Pancreas (tissue), 10 donors: ENCODE measurements at regions not wholly inside any gene's neighbourhood (a gene's known extent, or its start where the extent isn't known, plus 50 kb on each side); places are given as distances from the start of the nearest gene placed in this dataset.
A peak's percentile ranks its signal among the peaks of the same experiment; 100 is the strongest.

Source experiments
- ATAC-seq, 4 donors: fragments of 200-7000 bp; cut with Tn5 transposase; one replicate each; pipeline versions ENCODE4 v1.8.0 to v1.9.1; 2020; ENCODE audit warnings: mild to moderate bottlenecking in 4 of 4, moderate library complexity in 4 of 4
- DNase-seq, 6 donors: peaks; one replicate each; pipeline ENCODE4 v3.0.0-alpha.2; 2020
- FAIRE-seq: peaks from 2 replicates; lab custom pipeline; 2012; peaks lifted over from hg19 to GRCh38; lab: Jason Lieb, UNC
- H3K27ac ChIP-seq, 4 donors: fragments of 200-600 bp; sonication (generic); 1 replicate in 3 of 4; 2 replicates in 1 of 4; pipeline versions ENCODE4 v1.5.0 to v1.8.0; 2020
- H3K27me3 ChIP-seq, 4 donors: fragments of 200-600 bp; one replicate each; pipeline ENCODE4 v1.8.0; 2021
- H3K36me3 ChIP-seq, 3 donors: fragments of 200-600 bp; sonication (generic) in 1 of 3; one replicate each; pipeline versions ENCODE4 v1.5.0 to v1.8.0; 2020 to 2021
- H3K4me1 ChIP-seq, 3 donors: fragments of 200-600 bp; one replicate each; pipeline ENCODE4 v1.8.0; 2021
- H3K4me3 ChIP-seq, 4 donors: fragments of 200-600 bp; sonication (generic) in 2 of 4; one replicate each; pipeline versions ENCODE4 v1.5.0 to v1.8.0; 2020 to 2021
- H3K9me3 ChIP-seq, 4 donors: fragments of 200-600 bp; one replicate each; pipeline ENCODE4 v1.8.0; 2021
- WGBS, 2 donors: extraction: QIAGEN DNeasy Blood & Tissue Kit; methylation state at CpG; one replicate each; pipeline ENCODE4 v1.1.7; 2013; 5-methylcytosine and 5-hydroxymethylcytosine counted together
- intact Hi-C, 3 donors: fragments of 100-400 bp; cut with DNase I; formaldehyde crosslinking; loops; one replicate each; pipeline versions ENCODE4 v1.11.1 to v1.14.2; 2022
- TF ChIP-seq, protein P1 (sequence below), 4 donors: fragments of 200-600 bp; sonication (generic) in 3 of 4; IDR thresholded peaks; one replicate each; pipeline versions ENCODE4 v1.5.0 to v1.8.0; 2021; ENCODE audit warnings: antibody characterized with exemption in 4 of 4
- donor health status: healthy with polysubstance abuse.
- donor health status: DM: no; HTN: no; CAD: no; lungs with moderate emphysema.
- donor health status: DM: no; HTN: no; CAD: no.
- donor health status: control.
- donor health status: control.
- donor health status: Bipolar disorder and iron deficiency.
- donor health status: DM: yes; HTN: yes; CAD: no.
- donor health status: DM: no; HTN: no; CAD: no.
- donor health status: DM: no; HTN: no; CAD: no.
- donor health status: DM: yes; HTN: yes; CAD: no.

DNA sequence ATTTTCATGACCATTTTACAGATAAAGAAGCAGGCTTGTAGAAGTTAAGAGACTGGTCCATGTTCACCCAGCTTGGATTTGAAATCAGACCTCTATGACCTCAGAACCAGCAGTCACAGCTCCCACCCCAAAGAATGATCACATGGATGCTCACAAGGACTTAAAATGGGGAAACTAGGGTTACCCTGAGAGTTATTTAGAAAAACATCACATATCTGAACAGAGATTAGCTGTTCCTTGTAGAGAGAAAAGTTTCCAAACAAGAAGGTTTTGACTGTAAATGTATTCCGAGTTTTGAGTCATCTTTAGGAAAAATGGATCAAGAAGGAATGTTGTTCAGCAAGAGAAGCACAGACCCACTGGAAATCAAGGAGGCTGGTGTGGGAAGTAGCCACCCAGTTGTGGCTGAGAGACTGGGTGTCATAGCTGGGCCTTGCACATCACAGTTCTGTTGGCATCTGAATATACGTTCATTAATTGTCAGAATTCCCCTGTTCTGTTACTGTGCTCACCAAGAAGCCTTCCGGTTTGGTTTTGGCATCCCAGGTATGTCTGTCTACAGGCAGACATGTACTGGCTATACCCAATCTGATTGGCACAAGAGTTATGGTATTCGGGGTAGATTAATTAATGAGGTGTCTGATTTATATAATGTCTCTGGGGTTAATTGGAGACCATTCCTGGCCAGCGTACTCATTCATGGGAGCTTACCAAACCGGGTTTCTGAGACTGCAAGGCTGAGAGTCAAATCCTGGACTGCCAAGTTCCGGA lies 371.8 kb upstream of the SLC14A2 start:
- Histone ChIP-seq H3K36me3 (no peaks in the 10 kb centered on the region), H3K9me3 (no peaks in the 10 kb centered on the region), H3K4me3 (no peak overlapping the region), H3K4me1 (peaks cover 0 to 3% (median 0%) of the 10 kb centered on the region in 3 donors), H3K27me3 (no peaks in the 10 kb centered on the region), H3K27ac (no peak overlapping the region)
- FAIRE-seq (no peak), DNase-seq (no peak), ATAC-seq (no peak)
- TF ChIP-seq, protein P1, sequence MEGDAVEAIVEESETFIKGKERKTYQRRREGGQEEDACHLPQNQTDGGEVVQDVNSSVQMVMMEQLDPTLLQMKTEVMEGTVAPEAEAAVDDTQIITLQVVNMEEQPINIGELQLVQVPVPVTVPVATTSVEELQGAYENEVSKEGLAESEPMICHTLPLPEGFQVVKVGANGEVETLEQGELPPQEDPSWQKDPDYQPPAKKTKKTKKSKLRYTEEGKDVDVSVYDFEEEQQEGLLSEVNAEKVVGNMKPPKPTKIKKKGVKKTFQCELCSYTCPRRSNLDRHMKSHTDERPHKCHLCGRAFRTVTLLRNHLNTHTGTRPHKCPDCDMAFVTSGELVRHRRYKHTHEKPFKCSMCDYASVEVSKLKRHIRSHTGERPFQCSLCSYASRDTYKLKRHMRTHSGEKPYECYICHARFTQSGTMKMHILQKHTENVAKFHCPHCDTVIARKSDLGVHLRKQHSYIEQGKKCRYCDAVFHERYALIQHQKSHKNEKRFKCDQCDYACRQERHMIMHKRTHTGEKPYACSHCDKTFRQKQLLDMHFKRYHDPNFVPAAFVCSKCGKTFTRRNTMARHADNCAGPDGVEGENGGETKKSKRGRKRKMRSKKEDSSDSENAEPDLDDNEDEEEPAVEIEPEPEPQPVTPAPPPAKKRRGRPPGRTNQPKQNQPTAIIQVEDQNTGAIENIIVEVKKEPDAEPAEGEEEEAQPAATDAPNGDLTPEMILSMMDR (IDR thresholded peaks at IDR 0.05), result no peak
- intact Hi-C loops, result no loop called here
- 73 to 89% methylated on average over 7 of the region's 7 CpGs for WGBS, 2 donors

DNA sequence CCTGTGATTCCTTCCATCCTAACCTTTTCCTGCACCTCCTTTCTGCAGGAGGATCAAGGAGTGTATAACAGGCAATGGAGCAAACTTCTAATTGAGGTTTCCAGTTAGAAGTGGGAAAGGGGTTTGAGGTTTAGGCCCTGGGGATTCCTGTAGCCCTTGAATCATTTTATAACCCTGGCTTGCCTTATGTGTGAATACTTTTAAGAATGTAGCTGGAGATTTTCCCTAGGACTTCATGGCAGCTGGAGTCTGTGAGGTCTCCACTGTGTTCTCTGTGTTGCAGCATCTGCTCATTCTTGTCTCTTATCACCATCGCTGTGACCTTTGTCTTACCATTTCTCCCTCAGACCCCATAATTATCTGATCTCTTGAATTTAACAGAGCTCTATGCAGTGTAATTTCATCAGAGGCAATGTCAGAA lies 370.2 kb upstream of the SLC14A2 start:
- Histone ChIP-seq H3K27me3 (no peaks in the 10 kb centered on the region), H3K9me3 (no peaks in the 10 kb centered on the region), H3K4me1 (peaks cover 0 to 9% (median 0%) of the 10 kb centered on the region in 3 donors), H3K27ac (no peak overlapping the region), H3K4me3 (no peak overlapping the region), H3K36me3 (no peaks in the 10 kb centered on the region)
- WGBS, 2 donors, result 74 to 90% methylated on average over 1 of the region's 1 CpG
- DNase-seq (no peak), FAIRE-seq (no peak), ATAC-seq (no peak)
- intact Hi-C loops, result no loop called here
- TF ChIP-seq, protein P1 (IDR thresholded peaks at IDR 0.05), result no peak

DNA sequence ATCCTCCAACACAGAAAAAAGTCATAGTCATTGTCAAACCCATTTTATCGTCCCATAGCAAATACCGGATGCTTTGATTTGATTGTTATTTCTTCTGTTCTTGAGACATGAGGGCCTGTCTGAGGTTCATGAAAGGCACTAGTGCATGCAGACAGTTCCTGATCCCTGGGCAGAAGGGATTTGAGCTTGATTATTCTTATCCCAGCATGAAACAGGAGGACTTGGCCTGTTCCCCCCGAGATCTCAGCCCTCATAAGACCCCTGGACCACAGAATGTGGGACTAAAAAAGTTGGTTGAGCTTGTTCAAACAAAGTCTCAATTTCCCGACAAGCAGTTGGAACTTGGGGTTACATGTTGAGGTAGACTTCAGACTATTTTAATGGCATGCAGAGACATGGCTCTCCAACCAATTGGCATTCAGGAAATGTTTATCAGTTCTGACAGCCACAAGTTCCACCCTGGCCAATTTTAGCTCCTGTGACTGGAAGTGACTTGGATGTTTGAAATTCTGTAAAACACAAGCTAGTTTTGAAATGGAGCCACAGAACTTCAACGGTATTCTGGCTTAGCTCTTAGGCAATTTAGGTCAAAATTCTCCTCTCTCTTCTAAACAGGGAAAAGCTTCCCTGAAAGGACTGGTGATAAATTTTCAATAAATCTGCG lies 366.9 kb upstream of the SLC14A2 start:
- H3K4me1 ChIP-seq, result peaks cover 0 to 9% (median 0%) of the 10 kb centered on the region in 3 donors
- no peak overlapping the region for H3K4me3 ChIP-seq
- H3K27ac ChIP-seq, result peak overlapping the region in 1 of 4 donors; percentile 58
- TF ChIP-seq, protein P1 (IDR thresholded peaks at IDR 0.05), result no peak
- H3K9me3 ChIP-seq, result no peaks in the 10 kb centered on the region
- ATAC-seq (peak in 3 of 4 donors; percentile 60 to 66 (median 63)), FAIRE-seq (no peak), DNase-seq (no peak)
- WGBS, 2 donors, result 68% methylated on average over 6 of the region's 6 CpGs
- intact Hi-C loops, result no loop called here
- no peaks in the 10 kb centered on the region for H3K27me3 ChIP-seq
- no peaks in the 10 kb centered on the region for H3K36me3 ChIP-seq

DNA sequence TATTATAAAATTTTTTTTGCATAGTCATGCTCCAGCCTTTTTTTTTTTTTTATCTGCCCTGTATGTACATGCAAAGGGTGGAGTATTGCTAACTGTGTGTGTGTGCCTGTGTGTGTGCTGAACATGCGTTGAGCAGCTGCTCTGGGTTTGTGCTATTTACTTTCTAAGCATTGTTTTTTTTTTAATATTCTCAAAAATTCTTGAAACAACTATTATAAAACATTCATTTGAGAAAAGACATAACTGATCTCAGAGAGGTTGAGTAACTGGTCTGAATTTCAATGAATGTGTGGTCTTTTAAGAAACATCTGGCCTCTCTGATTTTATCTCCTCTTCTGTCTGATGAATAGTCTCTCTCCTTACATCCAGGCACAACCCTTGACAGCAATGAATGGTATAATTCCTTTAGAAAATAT lies 366.0 kb upstream of the SLC14A2 start:
- no peak for DNase-seq
- H3K27ac ChIP-seq, result peak overlapping the region in 1 of 4 donors; percentile 58
- TF ChIP-seq, protein P1 (IDR thresholded peaks at IDR 0.05), result no peak
- peak in 2 of 4 donors; percentile 31 to 42 for ATAC-seq
- intact Hi-C loops, result no loop called here
- no peaks in the 10 kb centered on the region for H3K9me3 ChIP-seq
- no peaks in the 10 kb centered on the region for H3K36me3 ChIP-seq
- 81 to 84% methylated on average over 1 of the region's 1 CpG for WGBS, 2 donors
- H3K4me3 ChIP-seq, result no peak overlapping the region
- H3K4me1 ChIP-seq, result peaks cover 0 to 9% (median 0%) of the 10 kb centered on the region in 3 donors
- no peaks in the 10 kb centered on the region for H3K27me3 ChIP-seq
- FAIRE-seq, result no peak
